H1 (cell line): ENCODE measurements at regions not wholly inside any gene's neighbourhood (a gene's known extent, or its start where the extent isn't known, plus 50 kb on each side); places are given as distances from the start of the nearest gene placed in this dataset.

Experiments used
- NANOG ChIP-seq: IDR thresholded peaks from 2 replicates; pipeline ENCODE4 v1.6.1; 2011; ENCODE audit warnings: low read length, low read depth, mild to moderate bottlenecking, inconsistent platforms; ENCODE audit not compliant: insufficient read depth, poor library complexity, severe bottlenecking

DNA sequence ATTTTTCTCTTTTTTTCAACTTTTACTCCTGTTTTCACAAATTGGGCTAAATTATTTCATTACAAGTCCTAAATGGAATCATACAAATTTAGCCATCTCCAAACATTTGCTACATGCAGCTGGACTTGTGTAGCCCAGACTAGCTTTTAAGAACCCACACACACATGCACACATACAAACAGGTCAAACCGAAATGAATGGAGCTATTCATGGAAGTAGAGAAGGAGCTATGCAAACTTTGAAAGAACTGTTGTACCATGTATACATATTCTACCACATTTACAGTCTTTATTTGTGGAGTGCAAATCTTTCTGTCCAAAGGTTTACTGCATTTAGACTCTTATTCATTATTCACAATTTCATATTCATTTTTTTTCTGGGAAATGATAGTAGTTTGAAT lies 189.1 kb upstream of the RNPC3 start (continued):
- TF ChIP-seq NANOG, result no peak
